HG02973 (cell line): ENCODE measurements at regions not wholly inside any gene's neighbourhood (a gene's known extent, or its start where the extent isn't known, plus 50 kb on each side); places are given as distances from the start of the nearest gene placed in this dataset.
"Not testable (repeated sequence)": the region's sequence is repeated elsewhere in the genome, so short reads cannot be mapped to it uniquely, and the experiment has no call there.

Experiments used
- ATAC-seq: cut with Tn5 transposase; IDR thresholded peaks from one replicate; pipeline ENCODE4 v1.9.1; 2021; ENCODE audit warnings: moderate library complexity; ENCODE audit not compliant: unreplicated experiment

GRCh38 chr2:128604045-128604444 is 285.4 kb upstream of the HS6ST1 start:
- ATAC-seq: no peak

DNA sequence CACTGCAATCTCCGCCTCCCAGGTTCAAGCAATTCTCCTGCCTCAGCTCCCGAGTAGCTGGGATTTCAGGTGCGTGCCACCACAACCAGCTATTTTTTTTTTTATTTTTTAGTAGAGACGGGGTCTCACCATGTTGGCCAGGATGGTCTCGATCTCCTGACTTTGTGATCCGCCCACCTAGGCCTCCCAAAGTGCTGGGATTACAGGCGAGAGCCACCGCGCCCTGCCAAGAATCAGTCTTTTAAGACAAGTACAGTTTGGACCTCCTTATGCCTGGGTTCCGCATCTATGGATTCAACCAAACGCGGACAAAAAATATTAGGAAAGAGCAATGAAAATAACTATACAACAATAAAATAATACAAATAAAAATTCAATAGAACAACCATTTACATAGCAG is 285.9 kb upstream of the HS6ST1 start:
- ATAC-seq: not testable (repeated sequence)

DNA sequence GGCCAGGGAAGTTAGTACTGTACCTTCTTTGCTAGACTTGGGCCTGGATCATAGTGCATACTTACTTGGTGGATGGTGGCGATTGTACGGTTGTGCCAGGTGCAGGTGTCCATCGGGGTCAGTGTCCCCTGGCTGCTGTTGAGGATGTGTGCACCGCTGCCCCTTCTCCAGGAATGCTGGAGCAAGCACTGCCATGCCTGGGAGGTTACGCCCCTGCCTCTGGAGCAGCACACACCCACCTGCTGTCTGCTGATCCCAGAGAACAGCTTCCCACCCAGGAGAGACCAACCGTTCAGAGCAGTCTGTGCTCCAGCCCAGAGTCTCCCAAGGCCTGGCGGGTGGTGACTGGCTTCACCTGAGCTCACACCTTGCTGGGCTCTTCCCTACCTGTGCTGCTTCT is 286.8 kb upstream of the HS6ST1 start:
- no peak for ATAC-seq

GRCh38 chr2:128605931-128606330 is 287.3 kb upstream of the HS6ST1 start:
- ATAC-seq: no peak

GRCh38 chr2:128606837-128607236 is 288.2 kb upstream of the HS6ST1 start:
- ATAC-seq: no peak

DNA sequence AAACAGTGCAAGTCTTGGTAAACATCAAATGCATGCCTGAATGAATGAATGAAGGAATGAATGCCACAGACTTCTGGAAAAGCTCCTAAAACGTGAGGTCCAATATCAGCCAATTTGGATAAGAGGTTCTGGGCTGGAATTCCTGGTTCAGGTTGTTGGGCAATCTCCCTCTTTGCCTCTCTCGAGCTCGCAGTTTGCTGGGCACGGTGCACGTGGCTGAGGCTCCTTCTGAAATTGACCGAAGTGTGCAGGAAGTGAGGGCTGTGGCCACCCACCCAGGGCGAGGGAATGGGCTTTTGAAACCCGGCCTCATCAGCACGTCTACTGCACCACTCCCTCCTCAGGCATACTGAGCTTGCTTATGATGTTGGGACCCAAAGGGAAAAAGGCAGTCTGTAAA is 288.8 kb upstream of the HS6ST1 start:
- ATAC-seq: no peak

- no peak for ATAC-seq
Measured at GRCh38 chr2:128607911-128608506, 289.3 kb upstream of the HS6ST1 start.

- no peak for ATAC-seq
Measured at GRCh38 chr2:128608921-128609880, 290.5 kb upstream of the HS6ST1 start.

- ATAC-seq: no peak
Measured at GRCh38 chr2:128610496-128610895, 291.8 kb upstream of the HS6ST1 start.

- ATAC-seq: no peak
Measured at GRCh38 chr2:128611421-128612320, 293.0 kb upstream of the HS6ST1 start.

- no peak for ATAC-seq
Measured at GRCh38 chr2:128612628-128613027, 294.0 kb upstream of the HS6ST1 start.

GRCh38 chr2:128613351-128613750 is 294.7 kb upstream of the HS6ST1 start:
- ATAC-seq: no peak

- no peak for ATAC-seq
Measured at GRCh38 chr2:128613876-128614275, 295.2 kb upstream of the HS6ST1 start.

DNA sequence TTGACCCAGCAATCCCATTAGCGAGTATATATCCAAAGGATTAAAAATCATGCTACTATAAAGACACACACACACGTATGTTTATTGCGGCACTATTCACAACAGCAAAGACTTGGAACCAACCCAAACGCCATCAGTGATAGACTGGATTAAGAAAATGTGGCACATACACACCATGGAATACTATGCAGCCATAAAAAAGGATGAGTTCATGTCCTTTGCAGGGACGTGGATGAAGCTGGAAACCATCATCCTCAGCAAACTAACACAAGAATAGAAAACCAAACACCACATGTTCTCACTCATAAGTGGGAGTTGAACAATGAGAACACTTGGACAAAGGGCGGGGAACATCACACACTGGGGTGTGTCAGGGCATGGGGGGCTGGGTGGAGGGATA is 296.2 kb upstream of the HS6ST1 start:
- not testable (repeated sequence) for ATAC-seq

- ATAC-seq: no peak
Measured at GRCh38 chr2:128615571-128615970, 296.9 kb upstream of the HS6ST1 start.

GRCh38 chr2:128617029-128617590 is 298.4 kb upstream of the HS6ST1 start:
- no peak for ATAC-seq

DNA sequence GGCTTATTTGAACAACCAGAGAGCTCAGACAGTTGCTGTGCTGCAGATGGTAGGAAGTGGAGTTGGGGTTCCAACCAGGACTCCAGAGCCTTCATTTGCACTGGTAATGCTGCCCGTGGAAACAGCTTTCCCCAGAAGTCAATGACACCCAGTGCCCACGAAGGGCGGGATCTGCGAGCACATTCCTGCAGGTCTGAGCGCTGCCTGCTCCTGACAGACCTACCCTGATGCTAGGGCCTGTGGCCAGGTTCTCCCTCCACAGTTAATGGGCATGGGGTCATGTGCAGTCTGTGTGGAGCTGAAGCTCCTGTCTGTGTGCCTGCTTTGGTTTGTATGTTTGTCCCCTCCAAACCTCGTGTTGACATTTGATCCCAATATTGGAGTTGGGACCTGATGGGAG is 299.0 kb upstream of the HS6ST1 start:
- no peak for ATAC-seq

DNA sequence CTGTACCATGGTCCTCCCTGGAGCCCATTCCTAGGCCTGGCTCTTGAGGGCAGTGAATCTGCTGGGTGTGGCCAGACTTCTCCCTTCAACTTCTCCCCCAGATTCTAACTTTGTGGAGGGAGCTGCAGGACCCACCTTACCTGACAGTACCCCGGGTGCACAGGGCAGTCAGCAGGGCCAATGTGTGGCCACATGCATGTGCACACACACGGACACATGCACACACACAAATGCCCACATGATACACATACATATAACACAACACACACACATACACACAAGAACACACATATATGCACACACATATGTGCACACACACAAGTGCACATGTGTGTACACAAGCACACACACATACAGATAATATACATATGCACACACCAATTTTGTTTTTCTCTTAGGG is 300.0 kb upstream of the HS6ST1 start:
- no peak for ATAC-seq

DNA sequence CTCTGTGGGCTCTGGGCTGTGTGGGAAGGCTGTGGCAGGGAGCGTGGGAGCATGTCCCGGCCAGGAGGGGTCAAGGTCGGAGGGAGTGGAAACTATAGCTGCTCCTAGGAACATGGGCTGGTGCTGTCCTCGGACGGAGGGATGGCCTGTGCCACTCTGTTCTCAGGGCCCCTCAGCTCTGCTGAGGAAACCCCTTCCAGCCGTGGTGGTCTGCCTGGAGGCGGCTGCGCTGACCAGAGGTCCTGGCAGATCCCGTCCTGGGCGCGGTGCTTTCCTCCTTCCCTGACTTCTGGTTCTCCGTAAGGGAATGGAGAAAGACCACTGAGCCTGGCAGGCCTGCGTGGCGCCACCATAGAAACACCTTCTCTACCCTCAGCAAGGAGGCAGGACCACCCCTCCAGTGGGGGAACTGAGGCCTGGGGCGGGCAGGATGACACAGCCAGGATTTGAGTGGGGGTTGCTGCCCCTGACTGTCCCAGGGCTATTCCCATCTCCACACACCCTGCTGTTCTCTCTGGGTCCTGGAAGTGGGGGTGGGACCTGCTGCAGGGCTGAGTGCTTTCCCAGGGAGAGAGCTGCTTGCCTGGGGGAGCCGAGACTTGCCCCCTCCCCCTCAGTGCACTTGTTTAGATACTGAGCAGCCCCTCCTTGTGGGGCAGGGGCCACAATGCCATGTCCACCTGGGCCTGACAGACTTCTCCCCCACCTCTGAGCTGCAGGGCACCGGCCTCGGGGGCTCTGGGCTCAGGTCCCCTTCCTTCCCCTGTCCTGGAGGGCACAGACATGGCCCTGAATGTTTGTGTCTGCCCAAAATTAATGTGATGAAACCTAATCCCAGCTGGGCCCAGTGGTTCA is 301.0 kb upstream of the HS6ST1 start:
- no peak for ATAC-seq

GRCh38 chr2:128621074-128621473 is 302.4 kb upstream of the HS6ST1 start:
- no peak for ATAC-seq
